T-helper 22 cell (primary cell): ENCODE measurements at regions not wholly inside any gene's neighbourhood (a gene's known extent, or its start where the extent isn't known, plus 50 kb on each side); places are given as distances from the start of the nearest gene placed in this dataset.
"Not testable (repeated sequence)": the region's sequence is repeated elsewhere in the genome, so short reads cannot be mapped to it uniquely, and the experiment has no call there.

Experiments used
- DNase-seq: peaks from one replicate; pipeline ENCODE4 v3.0.0-alpha.2; 2020; ENCODE audit warnings: low read depth

GRCh38 chr5:40453689-40454088, 226.0 kb upstream of the PTGER4 start:
- no peak for DNase-seq

DNA sequence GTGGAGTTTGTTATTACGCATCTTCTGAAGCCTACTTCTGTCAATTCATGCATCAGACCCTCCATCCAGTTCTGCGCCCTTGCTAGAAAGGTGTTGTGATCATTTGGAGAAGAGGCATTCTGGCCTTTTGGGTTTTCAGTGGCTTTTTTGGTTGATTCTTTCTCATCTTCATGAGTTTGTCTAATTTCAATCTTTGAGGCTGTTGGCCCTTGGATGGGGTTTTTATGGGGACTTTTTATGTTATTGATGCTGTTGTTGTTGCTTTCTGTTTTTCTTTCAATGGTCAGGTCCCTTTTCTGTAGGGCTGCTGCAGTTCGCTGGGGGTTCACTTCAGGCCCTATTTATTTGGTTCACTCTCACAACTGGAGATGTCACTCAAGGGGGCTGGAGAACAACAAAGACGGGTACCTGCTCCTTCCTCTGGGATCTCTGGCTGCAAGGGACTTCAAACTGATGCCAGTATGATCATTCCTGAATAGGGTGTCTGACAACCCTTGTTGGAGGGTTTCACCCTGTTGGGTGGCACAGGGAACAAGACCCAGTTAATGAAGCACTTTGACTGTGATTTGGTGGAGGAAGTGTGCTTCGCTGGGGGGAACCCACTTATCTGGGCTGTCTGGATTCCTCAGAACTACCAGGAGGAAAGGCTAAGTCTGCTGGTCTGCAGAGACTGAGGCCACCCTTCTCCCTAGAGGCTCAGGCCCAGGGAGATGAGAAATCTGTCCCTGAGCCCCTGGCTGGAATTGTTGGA, 226.7 kb upstream of the PTGER4 start:
- no peak for DNase-seq

DNA sequence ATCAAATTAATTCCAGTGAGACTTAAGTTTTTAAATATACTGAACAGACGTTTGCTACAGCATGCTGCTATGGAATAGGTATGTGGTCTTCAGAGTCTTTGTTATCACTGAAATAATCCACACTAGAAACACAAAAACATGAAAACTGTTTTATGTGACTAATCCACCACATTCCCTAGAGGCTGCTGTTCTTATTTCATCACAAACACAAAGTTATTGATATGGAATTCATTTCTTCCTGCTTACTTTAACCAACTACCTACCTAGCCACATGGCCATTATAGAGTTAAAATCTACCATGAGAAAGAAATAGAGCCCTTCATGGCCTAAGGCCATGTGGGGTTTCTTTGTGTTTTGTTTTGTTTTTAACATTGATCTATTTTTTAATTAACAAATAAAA, 232.3 kb upstream of the PTGER4 start:
- no peak for DNase-seq

DNA sequence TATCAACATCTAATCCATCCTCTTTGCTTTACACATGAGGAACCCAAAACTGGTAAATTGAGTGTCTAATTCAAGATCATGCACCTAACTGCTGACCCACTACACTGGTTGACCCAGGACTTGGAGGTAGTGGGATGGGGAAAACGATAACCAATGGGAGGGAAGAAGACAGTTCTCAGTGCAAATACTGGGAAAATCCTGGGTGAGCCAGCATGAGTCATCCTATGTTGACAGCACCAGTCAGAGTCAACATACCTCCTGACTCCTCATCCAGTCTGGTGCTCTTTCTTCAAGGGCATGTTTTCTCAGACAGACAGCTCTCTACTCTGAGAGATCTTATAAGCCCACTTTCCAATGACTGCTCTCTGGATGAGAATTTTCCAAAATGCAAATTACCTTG, 232.8 kb upstream of the PTGER4 start:
- no peak for DNase-seq

DNA sequence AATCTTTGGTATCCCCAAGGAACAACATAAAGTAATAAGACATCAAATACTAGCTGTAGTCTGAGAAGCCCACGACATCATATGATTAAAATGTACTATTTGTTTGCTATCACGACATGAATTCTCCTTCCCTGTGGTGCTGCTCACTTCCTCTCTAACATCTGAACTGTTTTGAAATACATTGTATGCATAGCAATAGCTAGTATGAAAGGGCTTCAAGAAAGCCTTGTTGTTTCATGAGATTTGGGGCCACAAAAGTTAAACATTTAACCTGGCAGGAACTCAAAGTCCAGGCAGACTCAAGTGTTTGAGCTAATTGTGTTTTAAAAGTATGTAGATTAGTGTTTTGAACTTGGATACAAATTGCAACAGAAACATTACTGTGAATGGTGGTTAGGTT, 237.4 kb upstream of the PTGER4 start:
- DNase-seq = no peak

DNA sequence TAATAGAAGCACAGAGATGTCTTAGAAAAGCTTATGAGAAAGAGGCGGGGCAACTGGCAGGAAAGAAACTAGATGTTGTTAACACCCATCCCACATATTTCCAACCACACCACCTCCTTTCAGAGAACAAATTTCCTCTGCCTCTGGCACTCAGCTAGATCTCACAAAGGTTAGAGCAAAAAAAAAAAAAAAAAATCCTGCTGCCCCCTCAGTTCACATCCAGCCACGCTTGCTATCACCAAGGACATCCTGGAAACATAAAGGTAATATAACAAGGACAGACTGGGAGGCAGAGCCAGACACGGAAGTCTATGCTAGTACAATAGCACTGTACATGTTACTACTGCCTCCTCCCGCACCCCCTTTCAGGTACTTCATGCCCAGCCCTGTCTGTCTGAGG, 238.0 kb upstream of the PTGER4 start:
- DNase-seq = no peak

GRCh38 chr5:40440746-40441145, 239.0 kb upstream of the PTGER4 start:
- no peak for DNase-seq

DNA sequence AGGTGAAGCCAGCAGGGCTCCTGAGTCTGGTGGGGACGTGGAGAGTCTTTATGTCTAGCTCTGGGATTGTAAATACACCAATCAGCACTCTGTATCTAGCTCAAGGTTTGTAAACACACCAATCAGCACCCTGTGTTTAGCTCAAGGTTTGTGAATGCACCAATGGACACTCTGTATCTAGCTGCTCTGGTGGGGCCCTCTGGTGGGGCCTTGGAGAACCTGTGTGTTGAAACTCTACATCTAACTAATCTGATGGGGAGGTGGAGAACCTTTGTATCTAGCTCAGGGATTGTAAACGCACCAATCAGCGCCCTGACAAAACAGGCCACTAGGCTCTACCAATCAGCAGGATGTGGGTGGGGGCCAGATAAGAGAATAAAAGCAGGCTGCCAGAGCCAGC, 240.6 kb upstream of the PTGER4 start:
- DNase-seq = not testable (repeated sequence)

- DNase-seq = not testable (repeated sequence)
Observed at GRCh38 chr5:40438646-40439045, 241.1 kb upstream of the PTGER4 start.

GRCh38 chr5:40437452-40437861, 242.3 kb upstream of the PTGER4 start:
- DNase-seq = no peak

- DNase-seq = peak; percentile 56
Observed at GRCh38 chr5:40436535-40437237, 243.0 kb upstream of the PTGER4 start.

GRCh38 chr5:40435706-40436105, 244.0 kb upstream of the PTGER4 start:
- DNase-seq = not testable (repeated sequence)

DNA sequence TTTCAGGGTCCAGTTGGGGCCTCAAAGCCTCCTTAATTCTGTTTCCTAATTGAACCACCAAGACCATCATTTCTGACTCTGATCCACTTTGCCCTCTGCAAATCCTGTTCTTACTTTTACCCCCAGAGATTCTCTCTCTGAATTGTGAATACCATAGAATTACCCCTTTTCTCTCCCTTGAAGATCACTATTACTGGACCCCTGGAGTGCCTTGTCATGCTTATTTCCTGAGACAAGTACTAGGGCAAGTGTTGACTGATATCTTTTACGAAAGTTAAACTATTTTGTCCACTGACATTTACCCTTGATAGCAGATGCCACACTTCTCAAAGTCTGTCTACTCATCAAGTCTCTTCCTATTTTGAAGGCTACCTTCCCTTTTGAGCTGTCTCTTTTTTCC, 246.9 kb upstream of the PTGER4 start:
- no peak for DNase-seq

DNA sequence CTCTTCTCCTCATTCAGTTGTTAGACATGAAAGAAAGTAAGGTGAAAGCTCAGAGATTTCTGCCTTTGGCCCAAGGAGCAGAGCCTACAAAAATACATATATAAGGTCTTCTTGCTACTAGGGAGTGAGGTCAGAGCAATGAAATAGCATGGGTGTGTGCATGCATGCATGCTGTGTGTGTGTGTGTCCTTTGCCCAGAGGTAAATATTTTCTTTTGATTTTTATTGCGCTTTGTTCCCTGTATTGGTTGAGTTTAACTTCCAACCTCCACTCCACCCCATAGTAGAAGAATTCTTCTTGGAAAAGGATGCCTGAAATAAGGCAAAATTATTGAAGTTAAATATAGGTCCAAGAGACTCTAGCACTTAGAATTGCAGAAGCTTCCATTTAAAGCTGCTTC, 248.0 kb upstream of the PTGER4 start:
- DNase-seq = no peak

GRCh38 chr5:40430101-40430710, 249.5 kb upstream of the PTGER4 start:
- no peak for DNase-seq

DNA sequence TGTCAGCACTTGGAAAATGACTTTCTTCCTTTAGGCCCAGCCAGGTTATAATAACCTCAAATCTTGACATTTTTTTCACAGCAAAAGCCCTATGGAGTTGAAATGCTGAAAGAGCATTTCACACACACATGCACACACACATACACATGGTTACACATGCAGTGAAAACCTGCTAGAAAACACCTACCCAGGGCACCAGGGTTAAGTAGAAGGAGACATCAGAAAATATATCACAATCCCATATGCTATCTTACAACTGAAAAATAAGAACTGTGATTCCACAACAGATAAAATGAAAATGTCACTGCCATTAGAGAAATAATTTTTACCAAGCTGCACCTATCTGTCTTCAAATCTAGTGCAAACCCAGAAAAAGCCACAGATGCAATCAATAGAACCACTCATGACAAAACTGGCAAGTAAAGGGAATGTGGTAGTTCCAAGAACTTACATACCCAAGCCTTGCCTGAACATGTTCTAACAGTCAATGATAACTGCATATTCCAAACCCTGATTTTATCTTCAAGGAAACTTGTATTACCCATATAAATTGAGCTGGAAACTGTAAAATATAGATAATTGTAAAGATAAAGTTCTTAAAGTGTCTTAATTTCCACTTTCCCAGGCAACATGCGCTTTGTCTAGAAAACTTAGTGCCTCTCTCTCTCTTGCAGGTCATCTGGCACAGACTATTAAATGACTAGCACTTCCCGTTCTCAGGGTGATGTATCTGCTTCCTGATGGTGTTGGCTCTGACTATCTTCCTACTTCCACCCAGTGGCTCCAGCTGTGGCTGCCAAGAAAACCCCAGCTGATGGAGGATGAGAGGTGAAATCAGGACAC, 250.2 kb upstream of the PTGER4 start:
- DNase-seq = no peak

DNA sequence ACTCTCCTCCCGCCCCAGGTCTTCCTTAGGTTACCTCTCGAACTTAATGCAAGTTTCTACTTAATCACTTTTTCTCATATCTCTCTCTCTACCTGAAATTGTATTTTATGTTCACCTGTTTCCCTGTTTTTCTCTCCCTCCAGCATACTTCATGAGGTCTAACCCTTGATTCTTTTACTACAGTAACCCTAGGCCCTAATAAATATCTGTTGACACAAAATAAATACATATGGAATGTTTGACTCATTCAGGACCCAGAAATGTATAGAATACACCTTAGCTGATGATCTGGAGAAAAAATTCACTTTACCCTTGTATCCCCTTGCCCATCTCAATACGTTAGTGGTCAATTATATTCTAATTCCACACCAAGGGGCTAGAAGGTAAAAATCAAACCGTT, 250.9 kb upstream of the PTGER4 start:
- DNase-seq = no peak

- no peak for DNase-seq
Observed at GRCh38 chr5:40428126-40428525, 251.6 kb upstream of the PTGER4 start.

DNA sequence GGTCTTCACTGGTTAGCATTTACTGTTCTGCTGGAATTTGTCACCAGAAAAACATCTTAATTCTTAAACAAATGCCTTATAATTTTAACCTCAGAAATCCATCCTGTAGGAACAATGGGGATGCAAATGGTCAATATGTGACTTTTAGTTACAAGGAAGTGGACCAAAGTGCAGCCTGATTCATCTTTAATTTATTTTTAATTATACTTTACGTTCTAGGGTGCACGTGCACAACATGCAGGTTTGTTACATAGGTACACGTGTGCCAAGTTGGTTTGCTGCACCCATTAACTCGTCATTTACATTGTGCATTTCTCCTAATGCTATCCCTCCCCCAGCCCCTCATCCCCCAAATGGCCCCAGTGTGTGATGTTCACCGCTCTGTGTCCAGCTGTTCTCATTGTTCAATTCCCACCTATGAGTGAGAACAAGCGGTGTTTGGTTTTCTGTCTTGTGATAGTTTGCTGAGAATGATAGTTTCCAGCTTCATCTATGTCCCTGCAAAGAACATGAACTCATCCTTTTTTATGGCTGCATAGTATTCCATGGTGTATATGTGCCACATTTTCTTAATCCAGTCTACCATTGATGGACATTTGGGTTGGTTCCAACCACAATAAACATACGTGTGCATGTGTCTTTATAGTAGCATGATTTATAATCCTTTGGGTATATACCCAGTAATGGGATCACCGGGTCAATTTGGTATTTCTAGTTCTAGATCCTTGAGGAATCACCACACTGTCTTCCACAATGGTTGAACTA, 262.5 kb upstream of the PTGER4 start:
- DNase-seq = not testable (repeated sequence)

DNA sequence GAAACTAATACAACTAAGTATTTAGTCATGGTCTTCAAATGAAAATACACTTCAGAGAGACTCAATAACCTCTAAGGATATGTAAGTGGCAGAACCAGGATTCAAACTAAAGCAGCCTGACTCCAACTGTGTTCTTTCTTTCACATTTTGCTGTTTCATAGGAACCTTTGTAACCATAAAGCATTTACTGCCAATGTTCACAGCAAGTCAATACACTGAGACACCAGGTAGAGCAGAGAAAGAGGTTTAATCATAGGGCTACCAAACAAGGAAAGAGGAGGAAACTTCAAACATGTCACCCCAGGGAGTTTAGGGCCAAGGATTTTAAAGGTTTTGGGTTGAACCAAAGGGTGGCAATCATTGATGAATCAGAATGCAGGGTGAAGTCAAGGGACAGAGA, 263.1 kb upstream of the PTGER4 start:
- DNase-seq = no peak

DNA sequence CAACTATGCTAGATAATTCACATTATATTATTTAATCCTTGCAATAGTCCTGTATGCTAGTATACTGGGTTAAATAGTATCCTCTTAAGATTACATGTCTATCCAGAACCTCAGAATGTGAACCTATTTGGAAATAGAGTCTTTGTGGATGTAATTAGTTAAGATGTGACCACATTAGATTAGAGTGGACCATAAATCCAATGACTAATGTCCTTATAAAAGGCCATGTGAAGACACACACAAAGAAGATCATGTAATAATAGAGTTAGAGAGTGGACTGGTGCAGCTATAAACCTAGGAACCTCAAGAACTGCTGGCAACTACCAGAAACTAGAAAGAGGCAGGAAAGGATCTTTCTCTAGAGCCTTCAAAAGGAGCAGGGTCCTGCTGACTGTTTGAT, 263.6 kb upstream of the PTGER4 start:
- DNase-seq = no peak

- DNase-seq = no peak
Observed at GRCh38 chr5:40414922-40415321, 264.8 kb upstream of the PTGER4 start.
